H1 (cell line): ENCODE measurements at regions not wholly inside any gene's neighbourhood (a gene's known extent, or its start where the extent isn't known, plus 50 kb on each side); places are given as distances from the start of the nearest gene placed in this dataset.

Experiments used
- CTCF ChIA-PET: fragments of 300-600 bp; sonication (Branson Sonifier 250); formaldehyde crosslinking; loops from one replicate; lab custom pipeline; 2021; ENCODE audit not compliant: partially characterized antibody; lab: Charles Lee
- POLR2A ChIA-PET: fragments of 300-600 bp; sonication (Branson Sonifier 250); formaldehyde crosslinking; loops from one replicate; lab custom pipeline; 2021; ENCODE audit warnings: inconsistent platforms; ENCODE audit not compliant: partially characterized antibody; lab: Charles Lee
- DNase-seq, 2 experiments: peaks; one replicate each; pipeline versions ENCODE4 v3.0.0 to v3.0.0-alpha.2; 2010 to 2022; ENCODE audit warnings: low spot score in 2 of 2, low read depth in 1 of 2, mixed read lengths in 1 of 2
- FAIRE-seq: peaks from 2 replicates; lab custom pipeline; 2011; peaks lifted over from hg19 to GRCh38; lab: Jason Lieb, UNC
- H2AFZ ChIP-seq: 2 replicates; pipeline ENCODE4 v1.8.1; 2012; ENCODE audit warnings: low read length, inconsistent platforms
- H2AK5ac ChIP-seq: 2 replicates; pipeline ENCODE4 v1.6.1; 2013; ENCODE audit warnings: low read depth, low read length
- H2BK120ac ChIP-seq: replicated peaks from 2 replicates; pipeline ENCODE3; 2013; ENCODE audit warnings: low read depth, low read length, inconsistent platforms
- H2BK12ac ChIP-seq: 2 replicates; pipeline ENCODE4 v1.6.1; 2013; ENCODE audit warnings: low read depth, low read length
- H2BK15ac ChIP-seq: 2 replicates; pipeline ENCODE4 v1.6.1; 2013; ENCODE audit warnings: low read length
- H2BK20ac ChIP-seq: 2 replicates; pipeline ENCODE4 v1.6.1; 2013; ENCODE audit warnings: low read length
- H2BK5ac ChIP-seq: 2 replicates; pipeline ENCODE4 v1.6.1; 2013; ENCODE audit warnings: low read depth, low read length
- H3K14ac ChIP-seq: 2 replicates; pipeline ENCODE4 v1.6.1; 2013; ENCODE audit warnings: inconsistent platforms; ENCODE audit not compliant: insufficient read length
- H3K18ac ChIP-seq: 2 replicates; pipeline ENCODE4 v1.6.1; 2013; ENCODE audit warnings: low read length; ENCODE audit errors: extremely low read depth
- H3K23ac ChIP-seq: 2 replicates; pipeline ENCODE4 v1.6.1; 2013; ENCODE audit warnings: inconsistent platforms; ENCODE audit not compliant: insufficient read length
- H3K23me2 ChIP-seq: 2 replicates; pipeline ENCODE4 v1.6.1; 2013; ENCODE audit warnings: low read depth, low read length
- H3K27ac ChIP-seq: 2 replicates; pipeline ENCODE4 v1.6.1; 2011; ENCODE audit warnings: low read depth, low read length, inconsistent platforms
- H3K27me3 ChIP-seq, 4 experiments: replicated peaks in 1 of 4; 1 replicate in 1 of 4; 2 replicates in 3 of 4; pipeline versions ENCODE4 v1.6.1 to v1.8.1; 2011 to 2013; ENCODE audit warnings: low read length in 3 of 4, mild to moderate bottlenecking in 3 of 4, inconsistent platforms in 2 of 4, mixed read lengths in 2 of 4, moderate library complexity in 1 of 4; ENCODE audit not compliant: control insufficient read depth in 3 of 4, insufficient read depth in 3 of 4; ENCODE audit errors: extremely low read depth in 1 of 4
- H3K36me3 ChIP-seq, 4 experiments: 2 replicates each; pipeline versions ENCODE4 v1.6.1 to v1.8.1; 2011 to 2013; ENCODE audit warnings: mild to moderate bottlenecking in 4 of 4, low read length in 3 of 4, moderate library complexity in 2 of 4, control low read depth in 1 of 4, inconsistent platforms in 1 of 4; ENCODE audit not compliant: insufficient read depth in 4 of 4, control insufficient read depth in 2 of 4
- H3K4ac ChIP-seq: replicated peaks from 2 replicates; pipeline ENCODE3; 2013; ENCODE audit warnings: low read length, low read depth, mixed read lengths, inconsistent platforms; ENCODE audit not compliant: insufficient read length
- H3K4me1 ChIP-seq, 4 experiments: replicated peaks in 1 of 4; 1 replicate in 1 of 4; 2 replicates in 3 of 4; pipeline versions ENCODE4 v1.6.1 to v1.8.1; 2011 to 2013; ENCODE audit warnings: low read length in 3 of 4, inconsistent platforms in 2 of 4, mixed read lengths in 1 of 4; ENCODE audit not compliant: insufficient read depth in 4 of 4, control insufficient read depth in 3 of 4
- H3K4me2 ChIP-seq, 2 experiments: 2 replicates each; pipeline versions ENCODE4 v1.6.1 to v1.8.1; 2011 to 2013; ENCODE audit warnings: low read depth in 2 of 2, low read length in 2 of 2, control low read depth in 1 of 2, inconsistent platforms in 1 of 2, mild to moderate bottlenecking in 1 of 2; ENCODE audit not compliant: insufficient read depth in 1 of 2
- H3K4me3 ChIP-seq, 4 experiments: fragments of 200-600, 300-600 bp in 1 of 4; sonication (generic), shearing (Covaris generic), sonication (Bioruptor Twin) in 1 of 4; 2 replicates each; pipeline versions ENCODE4 v1.5.1 to v1.8.1; 2011 to 2016; ENCODE audit warnings: low read length in 4 of 4, low read depth in 3 of 4, control low read depth in 2 of 4, inconsistent platforms in 2 of 4, mild to moderate bottlenecking in 2 of 4, mixed read lengths in 1 of 4, moderate library complexity in 1 of 4; ENCODE audit not compliant: insufficient read depth in 2 of 4; ENCODE audit errors: extremely low read depth in 1 of 4
- H3K56ac ChIP-seq: replicated peaks from 2 replicates; pipeline ENCODE3; 2013; ENCODE audit warnings: low read depth, mild to moderate bottlenecking, mixed read lengths, low read length, inconsistent platforms; ENCODE audit not compliant: insufficient read length
- H3K79me1 ChIP-seq: 2 replicates; pipeline ENCODE4 v1.6.1; 2013; ENCODE audit warnings: low read depth, low read length, control low read depth
- H3K79me2 ChIP-seq, 2 experiments: 2 replicates each; pipeline versions ENCODE4 v1.6.1 to v1.8.1; 2012 to 2013; ENCODE audit warnings: low read length in 2 of 2, mild to moderate bottlenecking in 2 of 2, inconsistent platforms in 1 of 2; ENCODE audit not compliant: insufficient read depth in 2 of 2, control insufficient read depth in 1 of 2
- H3K9ac ChIP-seq, 4 experiments: replicated peaks in 1 of 4; 1 replicate in 1 of 4; 2 replicates in 3 of 4; pipeline versions ENCODE4 v1.6.1 to v1.8.1; 2011 to 2013; ENCODE audit warnings: low read depth in 3 of 4, low read length in 3 of 4, control low read depth in 2 of 4, mild to moderate bottlenecking in 2 of 4, moderate library complexity in 2 of 4, inconsistent platforms in 1 of 4; ENCODE audit errors: extremely low read depth in 1 of 4
- H3K9me3 ChIP-seq, 2 experiments: 2 replicates each; pipeline versions ENCODE4 v1.6.1 to v1.8.1; 2012 to 2013; ENCODE audit warnings: mild to moderate bottlenecking in 2 of 2, moderate library complexity in 2 of 2, control low read depth in 1 of 2, inconsistent platforms in 1 of 2, low read depth in 1 of 2, low read length in 1 of 2, mixed read lengths in 1 of 2; ENCODE audit not compliant: insufficient read depth in 2 of 2
- H4K20me1 ChIP-seq, 2 experiments: replicated peaks in 1 of 2; 2 replicates each; pipeline versions ENCODE3 to v1.8.1; 2011 to 2013; ENCODE audit warnings: inconsistent platforms in 2 of 2, low read length in 2 of 2, mild to moderate bottlenecking in 1 of 2; ENCODE audit not compliant: insufficient read depth in 2 of 2, control insufficient read depth in 1 of 2
- H4K5ac ChIP-seq: 2 replicates; pipeline ENCODE4 v1.6.1; 2013; ENCODE audit warnings: low read length, low read depth, mixed read lengths, inconsistent platforms; ENCODE audit not compliant: insufficient read length
- H4K8ac ChIP-seq: 2 replicates; pipeline ENCODE4 v1.8.0; 2013; ENCODE audit warnings: mild to moderate bottlenecking, moderate library complexity, low read length, inconsistent platforms; ENCODE audit not compliant: insufficient read depth; ENCODE audit errors: extremely low read depth
- H4K91ac ChIP-seq: replicated peaks from 2 replicates; pipeline ENCODE3; 2013; ENCODE audit warnings: low read length, mixed read lengths, inconsistent platforms; ENCODE audit not compliant: insufficient read length
- BCL11A ChIP-seq, 2 experiments: IDR thresholded peaks; one replicate each; pipeline ENCODE4 v1.6.1; 2011; ENCODE audit warnings: low read depth in 2 of 2, low read length in 2 of 2, mild to moderate bottlenecking in 2 of 2
- SIN3A ChIP-seq, 2 experiments: IDR thresholded peaks in 1 of 2; conservative IDR thresholded peaks in 1 of 2; 2 replicates each; pipeline ENCODE4 v1.6.1; 2011 to 2012; ENCODE audit warnings: low read length in 2 of 2, improper control_type of control experiment in 1 of 2, low read depth in 1 of 2, mild to moderate bottlenecking in 1 of 2
- SIX5 ChIP-seq: IDR thresholded peaks from 2 replicates; pipeline ENCODE4 v1.6.1; 2011; ENCODE audit warnings: mild to moderate bottlenecking, low read depth, low read length
- TEAD4 ChIP-seq: IDR thresholded peaks from 2 replicates; pipeline ENCODE4 v1.6.1; 2012; ENCODE audit warnings: low read depth, low read length, inconsistent platforms, mixed read lengths
- WGBS, 2 experiments: shearing (Covaris generic) in 1 of 2; methylation state at CpG; one replicate each; pipeline versions ENCODE4 v1.1.6 to v1.1.7; 2013 to 2015; ENCODE audit warnings: low lambda C conversion rate in 2 of 2, mixed read lengths in 2 of 2, inconsistent platforms in 1 of 2, low coverage in 1 of 2, missing lambda C conversion rate in 1 of 2; ENCODE audit not compliant: insufficient replicate concordance in 2 of 2, insufficient coverage in 1 of 2, insufficient read length in 1 of 2; ENCODE audit errors: extremely low coverage in 1 of 2, missing lambda C conversion rate in 1 of 2; 5-methylcytosine and 5-hydroxymethylcytosine counted together
- TF ChIP-seq, protein P1 (sequence below): IDR thresholded peaks from 2 replicates; pipeline ENCODE4 v1.6.1; 2012; ENCODE audit warnings: low read length, inconsistent platforms

GRCh38 chr22:22973336-22973735 lies 85.7 kb downstream of the IGLL5 start:
- peaks cover 0 to 3% (median 2%) of the 10 kb centered on the region in 4 experiments; a peak in 4 of 7 replicates for H3K27me3 ChIP-seq
- POLR2A ChIA-PET: no interaction called here
- no peak overlapping the region for H4K5ac ChIP-seq
- no peak overlapping the region for H3K4ac ChIP-seq
- H3K23ac ChIP-seq: no peak overlapping the region
- H4K20me1 ChIP-seq: no peaks in the 10 kb centered on the region
- H2BK20ac ChIP-seq: no peak overlapping the region
- no peak overlapping the region for H4K91ac ChIP-seq
- no peak overlapping the region for H3K4me3 ChIP-seq
- no peak for DNase-seq
- H3K9me3 ChIP-seq: peaks cover 0 to 6% of the 10 kb centered on the region in 2 experiments; a peak in 3 of 4 replicates
- no peaks in the 10 kb centered on the region for H3K79me2 ChIP-seq
- no peak overlapping the region for H2AK5ac ChIP-seq
- no peak overlapping the region for H3K4me2 ChIP-seq
- TF ChIP-seq SIX5 (no peak), BCL11A (IDR thresholded peaks at IDR 0.05; ENCODE audit: low read depth in 2 of 2, low read length in 2 of 2) (no peak), TEAD4 (no peak), SIN3A (conservative IDR thresholded peaks at IDR 0.05 in 1 of 2, IDR thresholded peaks at IDR 0.05 in 1 of 2; ENCODE audit: low read depth in 1 of 2, low read length in 2 of 2) (no peak)
- TF ChIP-seq, protein P1, sequence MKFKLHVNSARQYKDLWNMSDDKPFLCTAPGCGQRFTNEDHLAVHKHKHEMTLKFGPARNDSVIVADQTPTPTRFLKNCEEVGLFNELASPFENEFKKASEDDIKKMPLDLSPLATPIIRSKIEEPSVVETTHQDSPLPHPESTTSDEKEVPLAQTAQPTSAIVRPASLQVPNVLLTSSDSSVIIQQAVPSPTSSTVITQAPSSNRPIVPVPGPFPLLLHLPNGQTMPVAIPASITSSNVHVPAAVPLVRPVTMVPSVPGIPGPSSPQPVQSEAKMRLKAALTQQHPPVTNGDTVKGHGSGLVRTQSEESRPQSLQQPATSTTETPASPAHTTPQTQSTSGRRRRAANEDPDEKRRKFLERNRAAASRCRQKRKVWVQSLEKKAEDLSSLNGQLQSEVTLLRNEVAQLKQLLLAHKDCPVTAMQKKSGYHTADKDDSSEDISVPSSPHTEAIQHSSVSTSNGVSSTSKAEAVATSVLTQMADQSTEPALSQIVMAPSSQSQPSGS: no peak
- TF ChIP-seq, all 59 proteins: peak for 0
- FAIRE-seq: no peak
- no peak overlapping the region for H3K14ac ChIP-seq
- 83% methylated on average over 3 of the region's 3 CpGs; no CpG with 5 or more reads in 1 of the 2 experiments for WGBS, 2 experiments
- no peaks in the 10 kb centered on the region for H3K36me3 ChIP-seq
- H3K18ac ChIP-seq: no peak overlapping the region
- no peak overlapping the region for H2BK5ac ChIP-seq
- no peaks in the 10 kb centered on the region for H3K79me1 ChIP-seq
- H3K4me1 ChIP-seq: no peaks in the 10 kb centered on the region
- no peak overlapping the region for H2BK12ac ChIP-seq
- H3K27ac ChIP-seq: no peak overlapping the region
- no peak overlapping the region for H4K8ac ChIP-seq
- CTCF ChIA-PET: interaction anchor here (3.3 kb wide), 1 partner anchor 14 kb away, joined by 24 read pairs; no protein-coding TSS in a partner anchor
- H2BK120ac ChIP-seq: no peak overlapping the region
- no peak overlapping the region for H2AFZ ChIP-seq
- H3K9ac ChIP-seq: no peak overlapping the region
- H2BK15ac ChIP-seq: no peak overlapping the region
- no peak overlapping the region for H3K56ac ChIP-seq
- H3K23me2 ChIP-seq: no peaks in the 10 kb centered on the region
